NCI-H2029 treated with DMSO at 0.1 percent for 48 hours (cell line): ENCODE measurements at regions not wholly inside any gene's neighbourhood (a gene's known extent, or its start where the extent isn't known, plus 50 kb on each side); places are given as distances from the start of the nearest gene placed in this dataset.

ENCODE experiments used
- DNase-seq: peaks from one replicate; lab custom pipeline; 2025; lab: John Stamatoyannopoulos, UW

DNA sequence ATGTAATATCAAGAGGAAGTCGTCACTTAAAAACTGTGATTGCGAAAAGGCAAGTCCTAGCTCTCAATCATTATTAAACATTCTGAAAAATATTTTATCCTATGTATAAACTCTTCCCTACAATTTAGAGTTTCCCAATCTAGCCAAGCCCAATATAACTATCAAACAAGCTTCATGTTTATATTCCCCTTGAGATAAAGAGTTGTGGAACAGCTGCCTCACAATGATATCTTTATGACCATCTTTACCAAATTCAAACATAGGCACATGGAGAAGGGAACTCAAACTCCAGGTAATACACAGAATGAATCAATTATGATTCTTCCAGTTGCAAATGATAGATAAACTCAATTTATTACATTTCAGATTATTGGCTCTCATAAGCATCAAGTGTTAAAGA lies 1468.7 kb downstream of the EFNA5 start:
- no peak for DNase-seq

DNA sequence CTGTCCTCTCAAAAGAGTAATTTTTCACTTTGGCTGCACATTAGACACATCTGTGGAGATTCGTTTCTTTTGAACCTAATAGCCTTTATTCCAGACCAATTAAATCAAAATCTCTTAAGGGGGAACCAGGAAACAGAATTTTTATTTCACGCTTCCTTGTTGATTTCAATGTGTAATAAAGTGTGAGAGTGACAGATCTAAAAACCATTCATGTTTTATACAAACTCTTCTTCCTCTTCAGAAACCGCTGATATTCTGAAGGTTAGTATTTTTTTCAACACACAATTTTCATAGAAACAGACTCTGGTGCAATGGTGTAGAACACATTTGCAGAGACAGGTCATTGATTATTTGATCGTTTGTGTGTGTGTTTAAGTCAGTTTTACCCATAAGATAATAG lies 1469.8 kb downstream of the EFNA5 start:
- DNase-seq: no peak

DNA sequence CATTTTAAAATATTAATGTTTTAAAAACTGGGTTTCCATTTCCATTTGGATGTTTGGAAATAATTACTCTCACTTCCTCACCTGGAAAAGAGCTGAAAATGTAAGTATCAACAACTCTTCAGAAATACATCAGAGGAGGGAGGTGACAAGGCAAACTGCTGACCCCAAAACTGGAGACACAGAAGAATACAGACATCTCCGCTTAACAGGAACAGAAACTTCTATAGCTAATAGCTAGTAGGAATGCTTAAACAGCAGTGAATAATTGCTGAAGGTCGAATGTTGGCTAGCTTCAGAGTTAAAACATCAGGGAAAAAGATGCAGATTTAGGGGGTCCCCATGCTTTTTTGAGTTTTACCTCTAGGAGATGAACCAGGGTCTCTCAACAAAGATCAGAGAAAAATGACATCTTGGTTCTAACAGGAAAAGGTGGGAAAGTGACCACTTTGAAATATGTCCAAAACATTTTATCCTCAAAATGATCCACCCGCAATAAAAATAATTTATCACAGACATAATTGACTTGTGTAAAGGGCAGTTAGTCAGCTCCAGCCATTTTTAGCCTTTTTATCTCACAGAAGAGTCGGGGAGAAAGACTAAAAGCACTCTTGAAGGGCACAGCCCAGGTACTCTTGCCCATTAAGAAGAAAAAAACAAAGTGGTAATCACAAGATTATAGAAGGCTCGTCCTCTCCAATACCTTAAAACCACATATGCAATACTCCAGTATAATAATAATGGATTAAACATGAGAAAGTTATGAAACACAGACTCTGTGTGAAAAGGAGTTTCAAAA lies 1474.9 kb downstream of the EFNA5 start:
- no peak for DNase-seq

DNA sequence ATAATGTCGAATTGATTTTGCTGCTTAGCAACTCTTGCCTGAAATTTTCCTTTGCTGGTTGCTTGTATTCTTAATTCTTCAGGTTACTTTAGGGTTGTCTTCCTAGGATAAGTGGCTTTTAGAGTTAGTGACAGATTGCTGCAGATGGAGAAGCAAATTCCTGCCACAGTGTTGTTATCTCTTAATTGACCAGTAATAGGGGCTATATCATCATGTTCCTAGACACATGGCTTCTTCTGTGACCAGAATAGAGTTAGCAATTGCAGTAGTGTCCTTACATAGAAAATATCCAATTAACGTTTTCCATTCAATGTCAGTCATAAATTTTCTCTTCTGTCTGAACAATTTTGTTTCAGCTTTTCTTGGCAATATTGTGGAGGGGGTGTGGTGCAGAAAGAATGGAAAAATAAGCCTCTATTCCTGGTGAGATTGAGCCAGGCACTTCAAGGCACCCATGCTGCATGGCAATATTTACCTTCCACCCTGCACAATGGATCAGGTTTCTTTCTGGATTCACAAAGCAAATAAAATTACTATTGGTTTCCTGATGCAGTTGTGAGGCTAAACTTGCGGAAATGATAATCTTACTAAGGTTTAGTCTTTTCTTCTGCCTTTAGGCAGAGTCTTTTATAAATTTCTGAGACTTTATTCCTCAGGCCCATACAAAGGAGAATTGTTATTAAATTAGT lies 1481.5 kb downstream of the EFNA5 start:
- DNase-seq: peak; percentile 81

DNA sequence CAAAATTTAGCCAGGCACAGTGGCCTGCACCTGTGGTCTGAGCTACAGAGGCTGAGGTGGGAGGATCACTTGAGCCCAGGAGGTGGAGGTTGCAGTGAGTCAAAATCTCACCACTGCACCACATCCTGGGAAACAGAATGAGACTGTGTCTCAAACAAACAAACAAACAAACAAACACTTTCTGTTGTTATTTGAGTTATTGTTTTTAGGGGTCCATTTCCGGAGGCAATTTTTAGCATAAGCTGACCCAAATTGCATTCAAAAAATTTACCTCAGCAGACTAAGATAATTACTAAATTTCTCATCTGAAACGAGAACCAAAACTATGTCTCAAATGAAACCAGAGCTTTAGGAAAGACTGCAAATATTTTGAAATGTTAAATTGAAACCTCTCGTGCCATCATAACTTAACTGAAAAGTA lies 1485.1 kb downstream of the EFNA5 start:
- no peak for DNase-seq

DNA sequence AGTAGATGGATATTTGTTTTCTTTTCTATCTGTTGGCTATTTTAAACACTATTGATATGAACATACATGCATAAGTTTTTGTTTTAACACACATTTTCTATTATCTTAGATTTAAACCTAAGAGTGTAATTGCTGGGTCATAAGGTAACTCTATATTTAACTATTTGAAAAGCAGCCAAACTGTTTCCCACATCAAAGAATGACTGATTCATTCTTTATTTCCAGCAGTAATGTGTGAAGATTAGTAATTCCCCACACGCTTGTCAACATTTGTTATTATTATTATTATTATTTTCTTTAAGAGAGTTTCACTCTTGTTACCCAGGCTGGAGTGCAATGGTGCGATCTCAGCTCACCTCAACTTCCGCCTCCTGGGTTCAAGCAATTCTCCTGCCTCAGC lies 1495.8 kb downstream of the EFNA5 start:
- no peak for DNase-seq

DNA sequence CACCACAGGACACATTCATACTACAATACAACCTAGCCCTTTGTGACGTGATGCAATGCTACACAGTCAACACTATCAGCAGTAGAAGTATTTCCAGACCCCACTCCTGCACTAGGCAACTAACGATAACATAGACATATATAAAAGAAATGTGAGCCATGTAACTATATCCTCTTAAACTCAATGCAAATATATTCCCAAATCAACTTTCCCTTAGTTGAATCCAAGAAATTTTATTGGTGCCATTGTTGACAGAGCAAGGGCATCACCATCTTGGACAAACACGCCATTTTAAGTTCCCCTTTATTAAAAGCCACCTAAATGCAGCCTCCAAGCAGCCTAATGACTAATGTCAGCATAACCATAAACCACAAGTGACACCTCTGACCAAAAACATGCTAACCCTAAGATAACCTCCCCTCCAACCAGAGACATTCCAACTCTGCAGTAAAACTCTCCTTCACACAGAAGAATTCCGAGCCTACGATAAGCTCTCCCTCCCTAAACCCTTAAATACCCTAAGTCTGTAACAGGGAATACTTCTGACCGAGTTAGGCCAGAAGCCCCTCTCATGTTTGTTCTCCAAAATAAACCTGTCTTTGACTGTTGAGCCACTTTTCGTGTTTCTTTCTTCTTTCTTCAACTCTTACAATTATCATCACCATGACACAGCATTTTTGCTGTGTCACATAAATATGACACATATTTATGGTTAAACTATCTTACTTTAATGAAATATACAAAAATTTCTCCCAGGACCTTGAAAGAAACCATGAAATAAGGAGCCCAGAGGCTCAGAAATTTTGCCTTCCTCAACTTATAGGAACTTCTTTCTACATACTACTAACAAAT lies 1497.8 kb downstream of the EFNA5 start:
- no peak for DNase-seq

DNA sequence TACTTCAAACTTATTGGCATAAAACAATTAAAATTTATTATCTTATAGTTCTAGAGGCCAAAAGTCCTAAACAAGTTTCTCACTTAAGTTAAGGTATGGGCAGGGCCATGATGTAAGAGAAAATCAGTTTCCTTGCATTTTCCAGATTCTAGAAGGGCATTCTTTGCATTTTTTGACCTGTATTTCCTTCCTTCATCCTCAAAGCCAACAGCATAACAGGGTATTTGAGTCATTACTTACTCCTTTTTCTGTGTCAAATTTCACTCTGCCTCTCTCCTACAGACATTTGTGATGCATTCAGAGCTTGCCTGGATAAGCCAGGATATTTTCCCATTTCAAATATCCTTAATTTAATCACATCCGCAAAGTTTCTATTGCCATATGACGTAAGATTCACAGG lies 1499.0 kb downstream of the EFNA5 start:
- no peak for DNase-seq

DNA sequence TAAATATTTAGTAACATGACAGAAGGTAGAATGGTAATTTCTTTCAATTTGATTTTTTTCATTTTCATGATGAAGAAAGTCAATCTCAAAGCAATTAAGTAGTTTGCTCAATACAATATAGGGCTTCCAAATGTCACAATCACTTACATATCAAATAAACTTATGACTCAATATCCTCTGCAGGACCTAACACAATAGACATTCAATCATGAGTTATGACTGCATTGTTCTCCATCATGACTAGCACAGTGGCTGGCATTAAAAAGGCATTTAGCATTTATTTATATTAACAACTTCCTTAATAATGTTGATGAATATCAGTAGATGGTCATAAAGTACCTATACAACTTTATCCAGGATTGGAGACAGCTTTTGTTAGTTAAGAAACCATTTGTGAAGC lies 1499.6 kb downstream of the EFNA5 start:
- DNase-seq: no peak

DNA sequence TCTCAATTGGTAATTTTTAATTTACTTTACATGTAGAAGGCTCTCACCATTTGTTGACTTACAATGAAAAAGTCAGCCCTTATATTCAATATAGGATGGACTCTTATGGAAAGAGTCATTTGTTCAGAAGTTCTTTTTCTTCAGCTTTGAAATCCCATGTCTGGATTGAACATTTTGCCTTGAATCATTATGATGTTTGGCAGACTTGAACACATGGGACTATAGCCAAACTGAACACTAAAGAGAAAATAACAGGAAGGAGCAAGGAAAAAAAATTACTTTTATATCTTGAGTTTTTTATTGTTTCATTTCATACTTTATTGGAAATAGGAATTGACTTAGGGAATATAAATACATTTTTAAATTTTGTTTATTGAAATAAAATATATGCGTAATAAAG lies 1503.0 kb downstream of the EFNA5 start:
- no peak for DNase-seq

DNA sequence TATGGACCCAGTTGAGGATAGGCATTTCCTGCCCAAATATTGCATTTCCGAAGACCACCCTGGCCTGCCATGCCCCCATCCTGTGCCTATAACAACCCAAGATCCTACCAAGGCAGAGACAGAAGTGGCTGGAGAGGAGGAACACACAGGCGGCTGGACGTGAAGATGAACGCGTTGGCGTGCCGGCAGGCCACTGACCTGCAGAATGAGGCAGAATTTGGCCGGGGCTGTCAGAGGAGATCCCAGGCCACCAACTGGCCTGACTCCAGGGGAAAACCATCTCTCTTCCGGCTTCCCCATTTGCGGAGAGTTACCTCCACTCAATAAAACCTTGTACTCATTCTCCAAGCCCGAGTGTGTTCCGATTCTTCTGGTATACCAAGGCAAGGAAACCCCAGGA lies 1507.5 kb downstream of the EFNA5 start:
- DNase-seq: no peak

DNA sequence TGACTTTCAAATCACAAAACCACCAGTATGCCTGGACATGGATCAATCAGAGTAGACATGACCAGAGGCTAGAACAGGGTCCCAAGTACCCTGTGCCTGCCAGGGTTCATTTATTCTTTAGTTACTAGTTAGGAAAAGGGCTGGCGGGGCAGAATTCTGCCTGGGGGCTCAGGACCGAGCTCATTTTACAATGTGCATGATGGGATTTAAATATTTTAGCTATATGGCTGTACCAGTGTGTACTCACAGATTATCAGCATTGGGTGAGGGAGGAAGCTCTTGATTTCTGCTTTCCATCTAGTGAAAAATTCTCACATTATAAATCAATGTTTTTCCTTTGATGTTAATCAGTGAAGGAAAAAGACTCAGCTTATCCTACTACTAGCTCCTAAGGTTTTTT lies 1511.1 kb downstream of the EFNA5 start:
- DNase-seq: no peak

DNA sequence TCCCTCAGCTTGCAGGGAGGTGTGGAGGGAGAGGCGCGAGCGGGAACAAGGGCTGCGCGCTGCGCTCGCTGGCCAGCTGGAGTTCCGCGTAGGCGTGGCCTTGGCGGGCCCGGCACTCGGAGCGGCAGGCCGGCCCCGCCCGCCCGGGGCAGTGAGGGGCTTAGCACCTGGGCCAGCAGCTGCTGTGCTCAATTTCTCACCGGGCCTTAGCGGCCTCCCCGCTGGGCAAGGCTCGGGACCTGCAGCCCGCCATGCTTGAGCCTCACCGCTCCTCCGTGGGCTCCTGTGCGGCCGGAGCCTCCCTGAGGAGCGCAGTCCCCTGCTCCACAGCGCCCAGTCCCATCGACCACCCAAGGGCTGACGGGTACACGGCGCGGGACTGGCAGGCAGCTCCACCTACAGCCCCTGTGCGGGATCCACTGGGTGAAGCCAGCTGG lies 1516.4 kb downstream of the EFNA5 start:
- no peak for DNase-seq

DNA sequence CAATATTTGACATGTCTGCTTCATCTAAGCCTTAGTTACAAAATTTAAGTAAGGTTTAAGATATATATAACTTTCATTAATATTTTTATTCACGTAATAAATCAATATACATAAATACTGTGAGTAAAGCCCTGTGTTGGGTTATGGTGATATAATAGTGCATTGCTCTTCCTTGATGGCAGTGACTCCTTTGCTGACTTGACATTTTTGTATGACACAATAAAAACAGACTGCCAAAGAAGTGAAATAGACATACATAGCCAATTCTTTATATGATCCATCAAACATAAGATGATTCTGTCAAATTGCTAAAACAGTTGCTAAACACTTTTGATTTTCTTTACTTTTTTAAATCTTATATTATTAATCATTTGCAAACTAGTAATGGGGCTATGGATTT lies 1518.2 kb downstream of the EFNA5 start:
- DNase-seq: no peak

DNA sequence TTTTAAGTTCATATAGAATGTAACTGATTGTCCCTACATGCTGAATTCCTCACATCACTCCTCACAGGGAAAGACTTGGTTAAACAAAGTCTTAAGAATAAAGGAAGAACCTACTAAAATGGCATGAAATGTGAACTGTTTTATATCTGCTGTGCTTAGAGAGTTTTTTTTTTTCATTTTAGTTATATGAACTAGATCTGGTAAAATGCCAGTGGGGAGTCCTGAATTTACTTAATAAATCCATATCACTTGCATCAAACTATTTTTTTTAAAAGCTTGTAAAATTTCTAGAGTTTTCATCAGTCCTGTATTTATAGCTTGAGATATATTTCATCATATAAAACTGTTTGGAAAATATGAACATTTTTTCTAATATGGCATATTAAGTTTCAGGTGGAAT lies 1528.6 kb downstream of the EFNA5 start:
- no peak for DNase-seq

DNA sequence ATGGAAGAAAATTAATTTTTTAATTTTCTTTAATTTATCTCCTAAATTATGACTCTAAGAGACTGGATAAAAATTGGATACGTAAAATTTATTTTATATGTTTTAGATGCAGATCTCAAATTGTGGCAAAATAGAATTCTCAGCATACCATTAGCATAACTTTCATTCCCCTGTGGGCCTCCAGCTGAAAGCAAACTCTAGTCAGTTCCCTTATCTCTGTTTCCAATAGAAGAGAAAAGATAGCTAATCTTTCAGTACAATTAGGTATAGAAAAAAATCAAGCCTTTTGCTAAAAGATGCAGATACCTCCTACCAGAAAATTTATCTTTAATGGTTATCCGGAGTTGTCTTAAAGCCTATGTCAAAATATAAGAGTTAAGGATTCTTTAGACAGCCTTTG lies 1530.6 kb downstream of the EFNA5 start:
- DNase-seq: no peak

DNA sequence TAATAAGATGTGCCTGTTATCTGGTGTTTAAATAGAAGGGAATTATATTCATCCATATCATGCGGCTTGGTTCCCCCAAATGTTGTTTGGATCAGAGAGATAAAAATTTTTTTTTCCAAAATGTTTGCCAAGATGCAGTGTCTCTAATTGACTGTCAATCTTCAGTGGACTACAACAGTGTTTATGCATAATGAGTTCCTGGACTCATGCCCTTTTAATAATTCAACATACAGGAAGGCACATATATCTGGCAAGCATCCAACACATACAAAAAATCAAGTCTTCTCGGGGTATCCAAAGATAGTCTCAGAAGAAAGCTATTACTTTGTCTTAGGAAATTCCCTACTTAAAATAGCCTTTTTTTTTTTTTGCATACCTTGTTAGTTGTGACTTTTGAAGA lies 1534.7 kb downstream of the EFNA5 start:
- DNase-seq: no peak

DNA sequence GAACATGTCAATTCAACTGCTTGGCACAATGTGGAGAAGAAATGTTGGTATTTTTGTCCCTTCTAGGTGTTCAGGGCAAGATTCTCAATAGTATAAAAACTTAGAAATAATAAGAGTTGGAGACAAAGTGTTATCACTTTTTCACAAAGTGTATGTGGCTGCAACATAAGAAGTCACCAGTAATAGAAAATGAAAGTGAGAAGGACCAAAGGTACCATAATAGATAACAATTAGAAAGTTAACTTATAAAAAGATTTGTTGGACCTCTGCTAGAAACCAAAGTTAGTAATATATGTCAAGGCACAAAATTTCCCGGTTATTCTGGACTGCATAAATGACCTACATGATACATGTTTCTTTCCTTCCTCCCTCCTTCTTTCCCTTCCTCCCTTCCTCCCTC lies 1535.3 kb downstream of the EFNA5 start:
- DNase-seq: no peak

DNA sequence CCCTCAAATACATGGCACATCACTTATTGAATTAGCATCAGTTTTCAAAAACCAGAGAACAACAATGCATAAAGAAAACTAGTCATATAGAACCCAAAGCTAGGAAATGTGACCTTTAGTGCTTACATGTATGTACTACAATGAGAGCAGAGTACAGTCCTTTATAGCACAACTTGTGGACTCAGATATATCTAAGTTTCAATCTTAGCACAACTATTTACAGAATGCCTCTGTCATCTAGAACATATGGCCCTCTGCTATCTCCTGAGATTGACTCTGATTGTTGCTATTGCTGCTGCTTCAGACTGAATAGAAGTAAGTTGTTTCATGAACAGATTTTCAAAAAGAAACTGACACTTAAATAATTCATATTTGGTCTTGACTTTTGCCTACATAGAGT lies 1536.2 kb downstream of the EFNA5 start:
- DNase-seq: no peak

DNA sequence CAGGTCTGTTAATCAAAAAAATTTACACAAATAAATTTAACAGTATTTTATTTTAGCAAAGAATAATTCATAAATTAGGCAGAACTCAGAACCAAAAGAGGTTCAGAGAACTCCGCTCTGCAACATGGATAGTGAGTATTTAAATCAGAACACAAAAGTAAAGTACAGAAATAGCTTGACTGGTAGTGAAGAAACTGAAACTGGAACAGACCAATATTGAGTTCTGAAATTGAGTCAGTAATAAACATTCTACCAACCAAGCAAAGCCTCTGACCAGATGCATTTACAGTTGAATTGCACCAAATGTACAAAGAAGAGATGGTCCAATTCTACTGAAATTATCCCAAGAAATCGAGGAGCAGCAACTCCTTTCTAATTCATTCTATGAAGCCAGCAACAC lies 1542.8 kb downstream of the EFNA5 start:
- no peak for DNase-seq

DNA sequence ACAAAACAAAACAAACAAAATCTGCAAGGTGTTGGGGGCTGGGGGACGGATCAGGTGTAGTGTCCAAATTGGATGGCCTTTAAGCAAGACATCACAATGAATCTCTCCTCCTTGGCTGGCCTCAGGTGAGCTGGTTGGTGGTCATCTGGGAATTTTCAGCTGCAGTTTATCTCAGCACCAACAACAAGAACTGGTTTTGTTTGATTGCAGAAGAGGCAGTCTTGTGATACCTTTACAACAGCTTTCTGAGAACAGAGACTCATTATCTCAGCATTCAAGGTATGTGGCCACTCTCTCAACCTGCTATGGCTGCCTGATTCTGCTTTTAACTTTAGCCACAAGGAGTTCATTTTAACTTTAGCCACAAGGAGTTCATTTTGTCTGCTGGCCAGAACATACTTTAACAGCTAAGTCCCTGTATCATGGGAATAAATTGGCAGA lies 1543.4 kb downstream of the EFNA5 start:
- no peak for DNase-seq

DNA sequence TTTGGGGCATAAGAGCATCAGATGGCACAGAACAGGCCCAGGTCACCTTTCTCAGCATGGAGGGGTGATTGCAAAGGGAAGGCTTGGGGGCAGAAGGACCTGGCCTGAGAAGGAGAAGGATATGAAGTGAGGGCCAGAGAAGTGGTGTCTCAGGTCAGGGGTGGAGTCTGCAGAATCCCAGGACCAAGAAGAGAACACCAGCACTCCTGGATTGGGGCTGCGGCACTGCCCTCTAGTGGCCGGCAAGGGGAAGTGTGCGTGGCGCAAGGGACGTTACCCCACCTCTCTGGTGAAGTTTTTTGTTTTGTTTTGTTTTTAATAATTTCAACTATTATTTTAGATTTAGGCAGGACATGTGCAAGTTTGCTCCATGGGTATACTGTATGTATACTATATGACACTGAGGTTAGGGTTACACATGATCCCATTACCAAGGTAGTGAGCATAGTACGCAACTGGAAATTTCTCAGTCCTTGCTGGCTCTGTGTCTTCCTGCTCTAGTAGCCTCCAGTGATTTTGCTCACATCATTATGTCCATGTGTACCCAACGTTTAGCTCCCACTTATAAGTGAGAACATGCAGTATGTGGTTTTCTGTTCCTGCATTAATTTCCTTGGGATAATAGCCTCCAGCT lies 1548.6 kb downstream of the EFNA5 start:
- DNase-seq: no peak
